NCI-H187 (cell line): ENCODE measurements at regions not wholly inside any gene's neighbourhood (a gene's known extent, or its start where the extent isn't known, plus 50 kb on each side); places are given as distances from the start of the nearest gene placed in this dataset.

Source experiments
- DNase-seq, 2 experiments: peaks; one replicate each; lab custom pipeline; 2025; lab: John Stamatoyannopoulos, UW

DNA sequence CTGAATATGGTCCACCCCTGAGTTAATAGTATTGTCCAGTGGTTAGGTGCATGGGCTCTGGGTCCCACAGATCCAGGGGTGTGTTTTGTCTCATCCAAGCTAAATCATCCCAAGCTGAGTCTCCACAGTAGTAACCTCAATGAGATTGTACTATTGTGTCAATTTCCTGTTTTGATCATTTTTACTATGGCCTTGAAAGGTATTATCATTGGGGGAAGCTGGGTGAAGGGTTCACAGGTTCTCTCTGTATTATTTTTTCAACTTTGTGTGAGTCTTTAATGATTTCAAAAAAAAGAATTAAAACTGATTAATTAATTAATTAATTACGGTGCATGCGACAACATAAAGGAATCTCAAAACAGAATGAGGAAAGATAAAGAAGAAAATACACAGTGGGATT lies 266.1 kb downstream of the MN1 start:
- no peak for DNase-seq

DNA sequence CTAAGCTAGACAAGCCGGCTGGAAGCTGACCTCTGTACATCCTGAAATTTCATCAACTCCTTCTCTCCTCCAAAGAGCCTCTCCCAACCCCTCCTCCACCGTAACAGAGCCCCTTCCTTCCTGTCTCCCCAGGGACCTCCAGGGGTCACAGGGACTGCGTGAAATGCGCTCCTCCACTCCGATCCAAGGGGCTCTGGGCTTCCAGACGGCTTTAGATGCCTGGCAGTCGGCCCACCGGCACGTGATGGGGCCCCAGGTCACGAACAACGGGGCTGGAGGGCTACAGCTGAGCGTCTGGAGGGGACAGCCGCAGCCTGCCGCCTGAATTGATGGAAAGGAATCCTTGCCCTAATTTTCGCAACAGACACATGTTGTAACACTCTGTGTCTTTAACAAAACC lies 264.1 kb downstream of the MN1 start:
- no peak for DNase-seq

GRCh38 chr22:27538666-27539065 lies 262.9 kb downstream of the MN1 start:
- no peak for DNase-seq

- no peak for DNase-seq
These were observed 261.3 kb downstream of the MN1 start for GRCh38 chr22:27540247-27540646.

DNA sequence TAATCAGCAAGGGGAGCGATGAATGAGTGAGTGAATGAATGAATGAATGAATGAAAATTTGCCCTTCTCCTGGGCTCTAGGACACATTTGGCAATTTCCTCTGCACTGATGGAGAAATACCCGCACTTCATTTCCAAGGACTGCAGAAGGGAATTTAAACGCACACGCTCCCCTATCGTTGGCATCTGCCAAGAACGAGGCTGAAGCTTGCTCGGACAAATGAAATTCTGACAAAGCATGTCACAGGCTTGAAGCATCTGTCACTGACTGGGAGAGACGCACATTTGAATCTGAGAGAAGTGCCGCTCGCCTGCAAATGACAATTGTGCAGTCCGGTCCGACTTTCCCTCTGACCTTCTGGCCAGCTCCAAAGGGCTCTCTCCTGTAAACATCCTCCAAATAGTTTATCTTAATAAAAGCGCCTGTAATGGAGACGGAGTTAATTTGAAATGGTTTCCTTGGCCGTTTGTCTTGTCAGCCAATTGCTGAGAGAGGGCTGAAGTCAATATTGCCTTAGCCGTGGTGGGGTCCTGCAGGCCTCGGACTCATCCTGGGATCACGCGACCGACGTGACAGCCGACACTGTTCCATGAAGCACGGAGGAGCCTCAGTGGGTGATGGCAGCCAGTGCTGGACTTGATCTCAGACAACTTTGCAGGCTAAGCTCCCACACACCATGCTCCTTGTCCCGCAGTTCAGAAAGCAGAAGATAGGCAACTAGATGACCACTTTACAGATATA lies 260.7 kb downstream of the MN1 start:
- no peak for DNase-seq

GRCh38 chr22:27541836-27542235 lies 259.7 kb downstream of the MN1 start:
- DNase-seq = no peak

DNA sequence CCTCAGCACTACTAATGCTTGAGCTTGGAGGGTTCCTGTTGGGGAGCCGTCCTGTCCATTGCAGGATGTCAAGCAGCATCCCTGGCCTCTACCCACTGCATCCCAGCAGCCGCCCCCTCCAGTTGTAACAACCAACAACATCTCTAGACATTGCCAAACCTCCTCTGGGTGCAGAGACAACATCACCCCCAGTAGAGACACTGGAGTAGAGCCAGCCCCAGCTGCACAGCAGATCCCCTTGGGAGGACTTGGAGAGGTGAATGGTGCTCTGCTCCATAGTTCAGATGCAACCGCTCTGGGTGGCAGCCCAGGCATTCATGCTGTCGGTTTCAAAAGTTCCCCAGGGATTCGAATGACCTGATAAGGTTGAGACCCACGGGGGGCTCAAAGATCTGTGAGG lies 259.0 kb downstream of the MN1 start:
- no peak for DNase-seq

GRCh38 chr22:27543460-27543859 lies 258.1 kb downstream of the MN1 start:
- no peak for DNase-seq

- DNase-seq = no peak
These were observed 256.5 kb downstream of the MN1 start for GRCh38 chr22:27545085-27545484.

- DNase-seq = no peak
These were observed 255.2 kb downstream of the MN1 start for GRCh38 chr22:27546157-27546935.

- DNase-seq = no peak
These were observed 250.2 kb downstream of the MN1 start for GRCh38 chr22:27551402-27551801.

DNA sequence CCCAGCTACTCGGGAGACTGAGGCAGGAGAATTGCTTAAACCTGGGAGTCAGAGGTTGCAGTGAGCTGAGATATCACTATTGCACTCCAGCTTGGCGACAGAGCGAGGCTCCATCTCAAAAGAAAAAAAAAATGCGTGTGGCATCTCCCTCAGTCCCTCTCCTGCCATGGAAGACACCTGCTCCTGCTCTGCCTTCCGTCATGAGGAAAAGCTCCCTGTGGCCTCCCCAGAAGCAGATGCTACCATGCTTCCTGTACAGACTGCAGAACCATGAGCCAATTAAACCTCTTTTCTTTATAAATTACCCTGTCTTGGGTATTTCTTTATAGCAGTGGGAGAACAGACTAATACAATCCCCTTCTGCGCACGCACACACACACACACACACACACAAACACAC lies 249.4 kb downstream of the MN1 start:
- no peak for DNase-seq

- no peak for DNase-seq
These were observed 248.7 kb downstream of the MN1 start for GRCh38 chr22:27552863-27553262.

GRCh38 chr22:27554106-27554811 lies 247.3 kb downstream of the MN1 start:
- no peak for DNase-seq

- no peak for DNase-seq
These were observed 246.6 kb downstream of the MN1 start for GRCh38 chr22:27554841-27555456.

GRCh38 chr22:27556371-27556770 lies 245.2 kb downstream of the MN1 start:
- no peak for DNase-seq

- DNase-seq = no peak
These were observed 244.1 kb downstream of the MN1 start for GRCh38 chr22:27557286-27558008.

DNA sequence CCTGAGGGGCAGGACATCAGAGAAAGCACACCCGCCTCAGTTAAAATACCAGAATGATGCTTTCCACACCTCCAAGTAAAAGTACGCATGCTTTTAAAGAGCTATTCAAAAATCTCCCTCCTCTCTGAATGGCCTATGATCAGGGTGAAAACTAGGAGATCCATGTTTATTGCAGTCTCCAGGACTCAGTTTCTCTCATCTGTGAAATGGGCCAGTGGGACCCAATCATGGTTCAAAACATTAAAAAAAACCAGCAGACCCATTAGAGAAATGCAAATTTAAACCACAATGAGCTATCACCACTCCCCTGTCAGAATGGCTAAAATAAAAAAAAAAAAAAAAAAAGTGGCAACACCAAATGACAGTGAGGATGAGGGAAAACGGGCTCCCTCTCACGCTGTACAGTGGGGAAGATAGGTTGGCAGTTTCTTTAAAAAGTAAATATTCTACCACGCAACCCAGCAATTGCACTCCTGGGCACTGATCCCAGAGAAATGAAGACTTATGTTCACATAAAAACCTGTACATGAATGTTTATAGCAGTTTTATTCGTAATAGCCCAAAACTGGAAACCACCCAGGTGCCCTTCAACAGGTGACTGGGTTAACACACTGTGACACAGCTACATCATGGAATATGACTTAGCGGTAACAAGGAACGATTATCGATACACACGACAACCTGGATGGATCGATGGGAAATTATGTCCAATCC lies 242.7 kb downstream of the MN1 start:
- no peak for DNase-seq

GRCh38 chr22:27560781-27561180 lies 240.8 kb downstream of the MN1 start:
- no peak for DNase-seq

DNA sequence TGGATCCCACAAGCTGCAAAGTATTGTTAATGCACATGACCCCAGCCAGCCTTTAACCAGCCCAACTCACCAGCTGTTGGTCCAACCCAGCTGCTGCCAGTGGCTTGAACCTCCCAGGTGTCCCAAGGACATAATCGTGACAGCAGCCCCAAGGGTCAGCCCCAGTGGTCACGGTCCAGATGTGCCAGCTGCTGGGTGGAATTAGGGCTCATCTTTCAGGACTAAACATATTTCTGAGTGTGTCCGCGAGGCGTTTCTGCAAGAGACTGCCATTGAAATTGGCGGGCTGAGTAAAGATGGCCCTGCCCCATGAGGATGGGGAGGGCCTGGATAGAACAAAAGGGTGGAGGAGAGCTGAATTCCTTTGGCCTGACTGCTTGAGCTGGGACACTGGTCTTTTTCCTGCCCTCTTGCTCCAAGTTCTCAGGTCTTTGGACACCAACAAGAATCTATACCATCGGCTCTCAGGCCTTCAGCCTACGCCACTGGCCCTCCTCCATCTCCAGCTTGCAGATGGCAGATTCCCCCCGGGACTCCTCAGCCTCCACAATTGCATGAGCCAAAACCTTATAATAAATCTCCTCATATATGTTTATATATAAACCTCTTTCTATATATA lies 240.2 kb downstream of the MN1 start:
- no peak for DNase-seq

- no peak for DNase-seq
These were observed 236.8 kb downstream of the MN1 start for GRCh38 chr22:27564806-27565205.
